NCI-H345 treated with DMSO at 0.1 percent for 48 hours (cell line): ENCODE measurements at regions not wholly inside any gene's neighbourhood (a gene's known extent, or its start where the extent isn't known, plus 50 kb on each side); places are given as distances from the start of the nearest gene placed in this dataset.

Experiments
- DNase-seq: peaks from one replicate; lab custom pipeline; 2025; ENCODE audit not compliant: unreplicated experiment; lab: John Stamatoyannopoulos, UW

GRCh38 chr7:55690-56248 is 136.6 kb upstream of the FAM20C start:
- DNase-seq, result no peak

- no peak for DNase-seq
These were observed 136.0 kb upstream of the FAM20C start for GRCh38 chr7:56291-56913.

GRCh38 chr7:57071-57470 is 135.3 kb upstream of the FAM20C start:
- no peak for DNase-seq

- no peak for DNase-seq
These were observed 134.7 kb upstream of the FAM20C start for GRCh38 chr7:57482-58255.

GRCh38 chr7:58316-58715 is 134.1 kb upstream of the FAM20C start:
- DNase-seq, result no peak

- DNase-seq, result no peak
These were observed 133.0 kb upstream of the FAM20C start for GRCh38 chr7:59079-60016.

GRCh38 chr7:60017-60675 is 132.2 kb upstream of the FAM20C start:
- no peak for DNase-seq

GRCh38 chr7:60706-61105 is 131.7 kb upstream of the FAM20C start:
- no peak for DNase-seq

- no peak for DNase-seq
These were observed 131.3 kb upstream of the FAM20C start for GRCh38 chr7:61111-61510.

GRCh38 chr7:61576-62360 is 130.6 kb upstream of the FAM20C start:
- no peak for DNase-seq

- DNase-seq, result no peak
These were observed 129.8 kb upstream of the FAM20C start for GRCh38 chr7:62361-63116.

GRCh38 chr7:63117-63480 is 129.3 kb upstream of the FAM20C start:
- DNase-seq, result no peak

GRCh38 chr7:63521-64021 is 128.8 kb upstream of the FAM20C start:
- no peak for DNase-seq

GRCh38 chr7:64098-64915 is 128.1 kb upstream of the FAM20C start:
- DNase-seq, result peak; percentile 2

- no peak for DNase-seq
These were observed 127.4 kb upstream of the FAM20C start for GRCh38 chr7:64916-65341.

GRCh38 chr7:65554-65953 is 126.8 kb upstream of the FAM20C start:
- DNase-seq, result no peak

- no peak for DNase-seq
These were observed 126.1 kb upstream of the FAM20C start for GRCh38 chr7:66296-66695.

GRCh38 chr7:66741-67140 is 125.6 kb upstream of the FAM20C start:
- DNase-seq, result no peak
